H1 (cell line): ENCODE measurements at regions not wholly inside any gene's neighbourhood (a gene's known extent, or its start where the extent isn't known, plus 50 kb on each side); places are given as distances from the start of the nearest gene placed in this dataset.

Source experiments
- CTCF ChIA-PET: fragments of 300-600 bp; sonication (Branson Sonifier 250); formaldehyde crosslinking; loops from one replicate; lab custom pipeline; 2021; ENCODE audit not compliant: partially characterized antibody; lab: Charles Lee
- POLR2A ChIA-PET: fragments of 300-600 bp; sonication (Branson Sonifier 250); formaldehyde crosslinking; loops from one replicate; lab custom pipeline; 2021; ENCODE audit warnings: inconsistent platforms; ENCODE audit not compliant: partially characterized antibody; lab: Charles Lee
- DNase-seq, 2 experiments: peaks; one replicate each; pipeline versions ENCODE4 v3.0.0 to v3.0.0-alpha.2; 2010 to 2022; ENCODE audit warnings: low spot score in 2 of 2, low read depth in 1 of 2, mixed read lengths in 1 of 2
- FAIRE-seq: peaks from 2 replicates; lab custom pipeline; 2011; peaks lifted over from hg19 to GRCh38; lab: Jason Lieb, UNC
- H2AFZ ChIP-seq: 2 replicates; pipeline ENCODE4 v1.8.1; 2012; ENCODE audit warnings: low read length, inconsistent platforms
- H2AK5ac ChIP-seq: 2 replicates; pipeline ENCODE4 v1.6.1; 2013; ENCODE audit warnings: low read depth, low read length
- H2BK120ac ChIP-seq: replicated peaks from 2 replicates; pipeline ENCODE3; 2013; ENCODE audit warnings: low read depth, low read length, inconsistent platforms
- H2BK12ac ChIP-seq: 2 replicates; pipeline ENCODE4 v1.6.1; 2013; ENCODE audit warnings: low read depth, low read length
- H2BK15ac ChIP-seq: 2 replicates; pipeline ENCODE4 v1.6.1; 2013; ENCODE audit warnings: low read length
- H2BK20ac ChIP-seq: 2 replicates; pipeline ENCODE4 v1.6.1; 2013; ENCODE audit warnings: low read length
- H2BK5ac ChIP-seq: 2 replicates; pipeline ENCODE4 v1.6.1; 2013; ENCODE audit warnings: low read depth, low read length
- H3K14ac ChIP-seq: 2 replicates; pipeline ENCODE4 v1.6.1; 2013; ENCODE audit warnings: inconsistent platforms; ENCODE audit not compliant: insufficient read length
- H3K18ac ChIP-seq: 2 replicates; pipeline ENCODE4 v1.6.1; 2013; ENCODE audit warnings: low read length; ENCODE audit errors: extremely low read depth
- H3K23ac ChIP-seq: 2 replicates; pipeline ENCODE4 v1.6.1; 2013; ENCODE audit warnings: inconsistent platforms; ENCODE audit not compliant: insufficient read length
- H3K23me2 ChIP-seq: 2 replicates; pipeline ENCODE4 v1.6.1; 2013; ENCODE audit warnings: low read depth, low read length
- H3K27ac ChIP-seq: 2 replicates; pipeline ENCODE4 v1.6.1; 2011; ENCODE audit warnings: low read depth, low read length, inconsistent platforms
- H3K27me3 ChIP-seq, 4 experiments: replicated peaks in 1 of 4; 1 replicate in 1 of 4; 2 replicates in 3 of 4; pipeline versions ENCODE4 v1.6.1 to v1.8.1; 2011 to 2013; ENCODE audit warnings: low read length in 3 of 4, mild to moderate bottlenecking in 3 of 4, inconsistent platforms in 2 of 4, mixed read lengths in 2 of 4, moderate library complexity in 1 of 4; ENCODE audit not compliant: control insufficient read depth in 3 of 4, insufficient read depth in 3 of 4; ENCODE audit errors: extremely low read depth in 1 of 4
- H3K36me3 ChIP-seq, 4 experiments: 2 replicates each; pipeline versions ENCODE4 v1.6.1 to v1.8.1; 2011 to 2013; ENCODE audit warnings: mild to moderate bottlenecking in 4 of 4, low read length in 3 of 4, moderate library complexity in 2 of 4, control low read depth in 1 of 4, inconsistent platforms in 1 of 4; ENCODE audit not compliant: insufficient read depth in 4 of 4, control insufficient read depth in 2 of 4
- H3K4ac ChIP-seq: replicated peaks from 2 replicates; pipeline ENCODE3; 2013; ENCODE audit warnings: low read length, low read depth, mixed read lengths, inconsistent platforms; ENCODE audit not compliant: insufficient read length
- H3K4me1 ChIP-seq, 4 experiments: replicated peaks in 1 of 4; 1 replicate in 1 of 4; 2 replicates in 3 of 4; pipeline versions ENCODE4 v1.6.1 to v1.8.1; 2011 to 2013; ENCODE audit warnings: low read length in 3 of 4, inconsistent platforms in 2 of 4, mixed read lengths in 1 of 4; ENCODE audit not compliant: insufficient read depth in 4 of 4, control insufficient read depth in 3 of 4
- H3K4me2 ChIP-seq, 2 experiments: 2 replicates each; pipeline versions ENCODE4 v1.6.1 to v1.8.1; 2011 to 2013; ENCODE audit warnings: low read depth in 2 of 2, low read length in 2 of 2, control low read depth in 1 of 2, inconsistent platforms in 1 of 2, mild to moderate bottlenecking in 1 of 2; ENCODE audit not compliant: insufficient read depth in 1 of 2
- H3K4me3 ChIP-seq, 4 experiments: fragments of 200-600, 300-600 bp in 1 of 4; sonication (generic), shearing (Covaris generic), sonication (Bioruptor Twin) in 1 of 4; 2 replicates each; pipeline versions ENCODE4 v1.5.1 to v1.8.1; 2011 to 2016; ENCODE audit warnings: low read length in 4 of 4, low read depth in 3 of 4, control low read depth in 2 of 4, inconsistent platforms in 2 of 4, mild to moderate bottlenecking in 2 of 4, mixed read lengths in 1 of 4, moderate library complexity in 1 of 4; ENCODE audit not compliant: insufficient read depth in 2 of 4; ENCODE audit errors: extremely low read depth in 1 of 4
- H3K56ac ChIP-seq: replicated peaks from 2 replicates; pipeline ENCODE3; 2013; ENCODE audit warnings: low read depth, mild to moderate bottlenecking, mixed read lengths, low read length, inconsistent platforms; ENCODE audit not compliant: insufficient read length
- H3K79me1 ChIP-seq: 2 replicates; pipeline ENCODE4 v1.6.1; 2013; ENCODE audit warnings: low read depth, low read length, control low read depth
- H3K79me2 ChIP-seq, 2 experiments: 2 replicates each; pipeline versions ENCODE4 v1.6.1 to v1.8.1; 2012 to 2013; ENCODE audit warnings: low read length in 2 of 2, mild to moderate bottlenecking in 2 of 2, inconsistent platforms in 1 of 2; ENCODE audit not compliant: insufficient read depth in 2 of 2, control insufficient read depth in 1 of 2
- H3K9ac ChIP-seq, 4 experiments: replicated peaks in 1 of 4; 1 replicate in 1 of 4; 2 replicates in 3 of 4; pipeline versions ENCODE4 v1.6.1 to v1.8.1; 2011 to 2013; ENCODE audit warnings: low read depth in 3 of 4, low read length in 3 of 4, control low read depth in 2 of 4, mild to moderate bottlenecking in 2 of 4, moderate library complexity in 2 of 4, inconsistent platforms in 1 of 4; ENCODE audit errors: extremely low read depth in 1 of 4
- H3K9me3 ChIP-seq, 2 experiments: 2 replicates each; pipeline versions ENCODE4 v1.6.1 to v1.8.1; 2012 to 2013; ENCODE audit warnings: mild to moderate bottlenecking in 2 of 2, moderate library complexity in 2 of 2, control low read depth in 1 of 2, inconsistent platforms in 1 of 2, low read depth in 1 of 2, low read length in 1 of 2, mixed read lengths in 1 of 2; ENCODE audit not compliant: insufficient read depth in 2 of 2
- H4K20me1 ChIP-seq, 2 experiments: replicated peaks in 1 of 2; 2 replicates each; pipeline versions ENCODE3 to v1.8.1; 2011 to 2013; ENCODE audit warnings: inconsistent platforms in 2 of 2, low read length in 2 of 2, mild to moderate bottlenecking in 1 of 2; ENCODE audit not compliant: insufficient read depth in 2 of 2, control insufficient read depth in 1 of 2
- H4K5ac ChIP-seq: 2 replicates; pipeline ENCODE4 v1.6.1; 2013; ENCODE audit warnings: low read length, low read depth, mixed read lengths, inconsistent platforms; ENCODE audit not compliant: insufficient read length
- H4K8ac ChIP-seq: 2 replicates; pipeline ENCODE4 v1.8.0; 2013; ENCODE audit warnings: mild to moderate bottlenecking, moderate library complexity, low read length, inconsistent platforms; ENCODE audit not compliant: insufficient read depth; ENCODE audit errors: extremely low read depth
- H4K91ac ChIP-seq: replicated peaks from 2 replicates; pipeline ENCODE3; 2013; ENCODE audit warnings: low read length, mixed read lengths, inconsistent platforms; ENCODE audit not compliant: insufficient read length
- BRCA1 ChIP-seq: IDR thresholded peaks from 2 replicates; pipeline ENCODE4 v1.6.1; 2012; ENCODE audit warnings: low read depth, low read length, improper control_type of control experiment
- GABPA ChIP-seq: IDR thresholded peaks from 2 replicates; pipeline ENCODE4 v1.6.1; 2011; ENCODE audit warnings: mild to moderate bottlenecking, low read length, moderate library complexity, borderline replicate concordance; ENCODE audit not compliant: insufficient read depth
- KDM4A ChIP-seq: IDR thresholded peaks from one replicate; pipeline ENCODE4 v1.7.1; 2012; ENCODE audit warnings: low read depth, mild to moderate bottlenecking, moderate library complexity, low read length, inconsistent platforms; ENCODE audit not compliant: severe bottlenecking
- WGBS, 2 experiments: shearing (Covaris generic) in 1 of 2; methylation state at CpG; one replicate each; pipeline versions ENCODE4 v1.1.6 to v1.1.7; 2013 to 2015; ENCODE audit warnings: low lambda C conversion rate in 2 of 2, mixed read lengths in 2 of 2, inconsistent platforms in 1 of 2, low coverage in 1 of 2, missing lambda C conversion rate in 1 of 2; ENCODE audit not compliant: insufficient replicate concordance in 2 of 2, insufficient coverage in 1 of 2, insufficient read length in 1 of 2; ENCODE audit errors: extremely low coverage in 1 of 2, missing lambda C conversion rate in 1 of 2; 5-methylcytosine and 5-hydroxymethylcytosine counted together

GRCh38 chr14:104460791-104461651 lies 118.5 kb upstream of the C14orf180 start:
- FAIRE-seq (peak; percentile 82), DNase-seq (peak in 1 of 2 experiments; percentile 77)
- H3K4me2 ChIP-seq, result peak overlapping the region; percentile 59 to 83
- H3K79me1 ChIP-seq, result no peaks in the 10 kb centered on the region
- peaks cover 0 to 5% of the 10 kb centered on the region in 2 experiments for H4K20me1 ChIP-seq
- H4K5ac ChIP-seq, result no peak overlapping the region
- TF ChIP-seq GABPA (no peak), KDM4A (peak; percentile 39), BRCA1 (no peak)
- H2BK5ac ChIP-seq, result no peak overlapping the region
- H3K4me1 ChIP-seq, result peaks cover 0 to 10% (median 4%) of the 10 kb centered on the region in 4 experiments; a peak in 5 of 7 replicates
- H2BK15ac ChIP-seq, result no peak overlapping the region
- peaks cover 11 to 28% (median 23%) of the 10 kb centered on the region in 4 experiments for H3K27me3 ChIP-seq
- H2BK12ac ChIP-seq, result no peak overlapping the region
- WGBS, 2 experiments, result 31% methylated on average over 33 of the region's 47 CpGs; no CpG with 5 or more reads in 1 of the 2 experiments
- no peak overlapping the region for H4K8ac ChIP-seq
- H3K27ac ChIP-seq, result no peak overlapping the region
- no peaks in the 10 kb centered on the region for H3K79me2 ChIP-seq
- CTCF ChIA-PET, result interaction anchor here (0.5 to 1.7 kb wide), 6 partner anchors 12 to 332 kb away, joined by 3 to 4 read pairs (median 4); no protein-coding TSS in a partner anchor
- no peak overlapping the region for H3K14ac ChIP-seq
- no peak overlapping the region for H3K56ac ChIP-seq
- peak overlapping the region in 2 of 4 experiments; percentile 15 to 52; a peak in 3 of 8 replicates for H3K4me3 ChIP-seq
- H3K36me3 ChIP-seq, result no peaks in the 10 kb centered on the region
- no peak overlapping the region for H3K4ac ChIP-seq
- no peak overlapping the region for H3K9ac ChIP-seq
- H3K18ac ChIP-seq, result peak overlapping the region; percentile 60
- H2BK20ac ChIP-seq, result no peak overlapping the region
- POLR2A ChIA-PET, result no interaction called here
- H2AFZ ChIP-seq, result peak overlapping the region; percentile 42; the same call in 1 of the 2 replicates
- peaks cover 10% of the 10 kb centered on the region; the same call in 1 of the 2 replicates for H3K23me2 ChIP-seq
- no peak overlapping the region for H2BK120ac ChIP-seq
- H2AK5ac ChIP-seq, result no peak overlapping the region
- no peak overlapping the region for H4K91ac ChIP-seq
- no peaks in the 10 kb centered on the region for H3K9me3 ChIP-seq
- no peak overlapping the region for H3K23ac ChIP-seq
